Pancreas (tissue), 10 donors: ENCODE measurements at regions not wholly inside any gene's neighbourhood (a gene's known extent, or its start where the extent isn't known, plus 50 kb on each side); places are given as distances from the start of the nearest gene placed in this dataset.

Source experiments
- ATAC-seq, 4 donors: fragments of 200-7000 bp; cut with Tn5 transposase; one replicate each; pipeline versions ENCODE4 v1.8.0 to v1.9.1; 2020; ENCODE audit warnings: mild to moderate bottlenecking in 4 of 4, moderate library complexity in 4 of 4
- DNase-seq, 6 donors: peaks; one replicate each; pipeline ENCODE4 v3.0.0-alpha.2; 2020
- FAIRE-seq: peaks from 2 replicates; lab custom pipeline; 2012; peaks lifted over from hg19 to GRCh38; lab: Jason Lieb, UNC
- H3K27ac ChIP-seq, 4 donors: fragments of 200-600 bp; sonication (generic); 1 replicate in 3 of 4; 2 replicates in 1 of 4; pipeline versions ENCODE4 v1.5.0 to v1.8.0; 2020
- H3K27me3 ChIP-seq, 4 donors: fragments of 200-600 bp; one replicate each; pipeline ENCODE4 v1.8.0; 2021
- H3K36me3 ChIP-seq, 3 donors: fragments of 200-600 bp; sonication (generic) in 1 of 3; one replicate each; pipeline versions ENCODE4 v1.5.0 to v1.8.0; 2020 to 2021
- H3K4me1 ChIP-seq, 3 donors: fragments of 200-600 bp; one replicate each; pipeline ENCODE4 v1.8.0; 2021
- H3K4me3 ChIP-seq, 4 donors: fragments of 200-600 bp; sonication (generic) in 2 of 4; one replicate each; pipeline versions ENCODE4 v1.5.0 to v1.8.0; 2020 to 2021
- H3K9me3 ChIP-seq, 4 donors: fragments of 200-600 bp; one replicate each; pipeline ENCODE4 v1.8.0; 2021
- CTCF ChIP-seq, 4 donors: fragments of 200-600 bp; sonication (generic) in 3 of 4; IDR thresholded peaks; one replicate each; pipeline versions ENCODE4 v1.5.0 to v1.8.0; 2021; ENCODE audit warnings: antibody characterized with exemption in 4 of 4
- WGBS, 2 donors: extraction: QIAGEN DNeasy Blood & Tissue Kit; methylation state at CpG; one replicate each; pipeline ENCODE4 v1.1.7; 2013; 5-methylcytosine and 5-hydroxymethylcytosine counted together
- intact Hi-C, 3 donors: fragments of 100-400 bp; cut with DNase I; formaldehyde crosslinking; loops; one replicate each; pipeline versions ENCODE4 v1.11.1 to v1.14.2; 2022
- donor health status: healthy with polysubstance abuse.
- donor health status: DM: no; HTN: no; CAD: no; lungs with moderate emphysema.
- donor health status: DM: no; HTN: no; CAD: no.
- donor health status: control.
- donor health status: control.
- donor health status: Bipolar disorder and iron deficiency.
- donor health status: DM: yes; HTN: yes; CAD: no.
- donor health status: DM: no; HTN: no; CAD: no.
- donor health status: DM: no; HTN: no; CAD: no.
- donor health status: DM: yes; HTN: yes; CAD: no.

GRCh38 chr6:170066679-170067078, 224.2 kb downstream of the DLL1 start:
- DNase-seq: peak in 2 of 6 donors; percentile 0 to 31
- no peaks in the 10 kb centered on the region for H3K9me3 ChIP-seq
- TF ChIP-seq CTCF (IDR thresholded peaks at IDR 0.05): no peak

GRCh38 chr6:170063851-170064602, 226.9 kb downstream of the DLL1 start:
- Histone ChIP-seq H3K36me3 (no peaks in the 10 kb centered on the region), H3K4me1 (no peaks in the 10 kb centered on the region), H3K4me3 (no peak overlapping the region), H3K27ac (no peak overlapping the region), H3K27me3 (no peaks in the 10 kb centered on the region), H3K9me3 (no peaks in the 10 kb centered on the region)
- WGBS, 2 donors: 69 to 72% methylated on average over 16 of the region's 16 CpGs
- TF ChIP-seq CTCF (IDR thresholded peaks at IDR 0.05): no peak
- intact Hi-C loops: no loop called here
- no peak for ATAC-seq
- FAIRE-seq: no peak
- peak in 2 of 6 donors; percentile 0 to 33 for DNase-seq

More at GRCh38 chr6:170066679-170067078, 224.2 kb downstream of the DLL1 start:
- ATAC-seq (no peak), FAIRE-seq (no peak)
- Histone ChIP-seq H3K27ac (no peak overlapping the region), H3K27me3 (no peaks in the 10 kb centered on the region), H3K4me3 (no peak overlapping the region), H3K4me1 (no peaks in the 10 kb centered on the region), H3K36me3 (no peaks in the 10 kb centered on the region)
- 68 to 74% methylated on average over 8 of the region's 8 CpGs for WGBS, 2 donors
- intact Hi-C loops: no loop called here

- no peak for ATAC-seq
- H3K4me3 ChIP-seq: no peak overlapping the region
- 53 to 57% methylated on average over 16 of the region's 16 CpGs for WGBS, 2 donors
- H3K27me3 ChIP-seq: no peaks in the 10 kb centered on the region
- no peak for TF ChIP-seq CTCF (IDR thresholded peaks at IDR 0.05)
- peak in 2 of 6 donors; percentile 0 to 49 for DNase-seq
- H3K9me3 ChIP-seq: no peaks in the 10 kb centered on the region
- H3K36me3 ChIP-seq: no peaks in the 10 kb centered on the region
- H3K27ac ChIP-seq: no peak overlapping the region
- H3K4me1 ChIP-seq: no peaks in the 10 kb centered on the region
- intact Hi-C loops: no loop called here
- FAIRE-seq: no peak
Observed at GRCh38 chr6:170063431-170063830, 227.4 kb downstream of the DLL1 start.

- no peak for FAIRE-seq
- peak in 2 of 6 donors; percentile 0 to 36 for DNase-seq
- intact Hi-C loops: no loop called here
- Histone ChIP-seq H3K27me3 (no peaks in the 10 kb centered on the region), H3K4me3 (no peak overlapping the region), H3K36me3 (no peaks in the 10 kb centered on the region), H3K4me1 (no peaks in the 10 kb centered on the region), H3K27ac (no peak overlapping the region), H3K9me3 (no peaks in the 10 kb centered on the region)
- no peak for ATAC-seq
- 89 to 92% methylated on average over 12 of the region's 12 CpGs for WGBS, 2 donors
- TF ChIP-seq CTCF (IDR thresholded peaks at IDR 0.05): no peak
Observed at GRCh38 chr6:170062915-170063241, 228.0 kb downstream of the DLL1 start.

- Histone ChIP-seq H3K4me3 (no peak overlapping the region), H3K27me3 (no peaks in the 10 kb centered on the region), H3K27ac (no peak overlapping the region), H3K36me3 (no peaks in the 10 kb centered on the region), H3K4me1 (no peaks in the 10 kb centered on the region), H3K9me3 (no peaks in the 10 kb centered on the region)
- FAIRE-seq: no peak
- ATAC-seq: no peak
- WGBS, 2 donors: 88 to 90% methylated on average over 15 of the region's 15 CpGs
- TF ChIP-seq CTCF (IDR thresholded peaks at IDR 0.05): no peak
- DNase-seq: peak in 3 of 6 donors; percentile 0 to 55 (median 50)
- intact Hi-C loops: no loop called here
Observed at GRCh38 chr6:170062209-170062914, 228.5 kb downstream of the DLL1 start.
